ENCODE measurements at regions not wholly inside any gene's neighbourhood (a gene's known extent, or its start where the extent isn't known, plus 50 kb on each side); places are given as distances from the start of the nearest gene placed in this dataset.
"Not testable (repeated sequence)": the region's sequence is repeated elsewhere in the genome, so short reads cannot be mapped to it uniquely, and the experiment has no call there.

GRCh38 chr19:41495589-41495988 lies 52.6 kb downstream of the ERICH4 start:
- no peak for DNase-seq (ENCODE audit: low read depth)

GRCh38 chr19:41499899-41500298 lies 56.9 kb downstream of the ERICH4 start:
- no peak for DNase-seq (ENCODE audit: low read depth)

DNA sequence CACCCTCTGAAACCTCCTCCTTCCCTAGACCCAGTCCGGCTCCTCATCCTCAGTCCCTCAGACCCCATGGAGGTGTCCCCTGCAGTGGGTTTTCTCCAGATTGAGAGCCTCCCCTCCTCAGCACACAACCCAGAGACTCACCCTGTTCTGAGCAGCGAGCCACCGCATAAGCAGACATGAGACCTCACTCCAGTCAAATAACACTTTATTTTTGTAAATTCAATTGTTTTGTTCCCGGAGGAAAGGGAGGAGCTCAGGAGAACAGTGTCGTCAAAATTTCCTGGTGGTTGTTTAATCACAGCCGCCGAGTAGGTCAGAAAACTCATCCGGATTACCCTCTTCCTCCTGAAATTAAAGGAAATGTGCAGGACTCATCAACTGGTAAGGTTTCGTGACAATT lies 57.5 kb downstream of the ERICH4 start:
- DNase-seq (ENCODE audit: low read depth) = no peak

DNA sequence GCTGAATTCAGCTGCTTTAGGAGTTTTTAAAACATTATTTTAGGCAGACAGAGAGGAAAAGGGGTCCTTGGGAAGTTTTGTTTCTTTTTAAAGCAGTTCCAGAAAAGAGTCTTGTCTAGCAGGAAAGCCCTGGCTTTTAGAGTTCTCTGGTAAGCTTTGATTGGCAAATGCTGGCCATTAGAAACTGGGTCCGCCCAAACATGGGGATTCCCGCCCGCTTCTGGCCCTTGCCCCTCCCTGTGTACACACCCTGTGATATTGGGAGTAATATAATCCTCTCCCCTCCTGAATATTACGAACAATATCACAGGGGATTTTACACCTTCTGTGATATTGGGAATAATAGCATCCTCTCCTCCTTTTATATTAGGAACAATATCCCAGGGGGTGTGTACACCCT lies 58.9 kb downstream of the ERICH4 start:
- DNase-seq (ENCODE audit: low read depth) = no peak

GRCh38 chr19:41505105-41505504 lies 62.1 kb downstream of the ERICH4 start:
- no peak for DNase-seq (ENCODE audit: low read depth)

GRCh38 chr19:41510484-41510883 lies 65.5 kb upstream of the CEACAM21 start:
- DNase-seq (ENCODE audit: low read depth) = no peak

DNA sequence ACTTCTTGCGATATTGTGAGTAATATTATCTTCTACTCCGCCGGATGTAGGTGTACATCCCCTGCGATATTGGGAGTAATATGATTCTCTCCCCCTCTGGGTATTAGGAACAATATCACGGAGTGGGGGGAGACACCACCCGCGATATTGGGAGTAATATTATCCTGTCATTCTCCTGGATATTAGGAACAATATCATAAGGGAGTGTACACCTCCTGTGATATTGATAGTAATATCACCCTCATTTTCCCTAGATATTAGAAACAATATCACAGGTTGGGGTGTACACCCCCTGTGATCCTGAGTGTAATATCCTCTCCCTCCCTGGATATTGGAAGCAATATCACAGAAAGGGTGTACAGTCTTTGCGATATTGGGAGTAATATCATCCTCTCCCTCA lies 64.3 kb upstream of the CEACAM21 start:
- DNase-seq (ENCODE audit: low read depth) = no peak

DNA sequence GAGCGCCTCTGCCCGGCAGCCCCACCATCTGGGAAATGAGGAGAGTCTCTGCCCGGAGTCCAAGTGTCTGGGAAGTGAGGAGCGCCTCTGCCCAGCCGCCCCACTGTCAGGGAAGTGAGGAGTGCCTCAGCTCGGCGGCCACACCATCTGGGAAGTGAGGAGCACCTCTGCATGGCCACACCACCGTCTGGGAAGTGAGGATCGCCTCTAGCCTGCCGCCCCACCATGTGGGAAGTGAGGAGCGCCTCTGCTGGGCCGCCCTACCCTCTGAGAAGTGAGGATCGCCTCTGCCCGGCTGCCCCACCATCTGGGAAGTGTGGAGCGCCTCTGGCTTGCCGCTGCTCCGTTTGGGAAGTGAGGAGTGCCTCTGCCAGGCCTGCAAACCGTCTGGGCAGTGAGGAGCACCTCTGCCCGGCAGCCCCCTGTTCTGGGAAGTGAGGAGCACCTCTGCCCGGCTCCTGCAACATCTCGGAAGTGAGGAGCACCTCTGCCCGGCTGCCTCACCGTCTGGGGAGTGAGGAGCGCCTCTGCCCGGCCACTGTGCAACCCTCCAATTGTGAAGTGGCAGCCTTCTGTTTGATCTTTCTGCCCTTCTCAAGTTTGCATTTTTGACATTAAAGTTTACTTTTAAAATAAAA lies 60.8 kb upstream of the CEACAM21 start:
- DNase-seq (ENCODE audit: low read depth) = no peak

- DNase-seq (ENCODE audit: low read depth) = not testable (repeated sequence)
Measured at GRCh38 chr19:41516292-41517171, 59.4 kb upstream of the CEACAM21 start.

- no peak for DNase-seq (ENCODE audit: low read depth)
Measured at GRCh38 chr19:41518141-41518540, 57.8 kb upstream of the CEACAM21 start.

DNA sequence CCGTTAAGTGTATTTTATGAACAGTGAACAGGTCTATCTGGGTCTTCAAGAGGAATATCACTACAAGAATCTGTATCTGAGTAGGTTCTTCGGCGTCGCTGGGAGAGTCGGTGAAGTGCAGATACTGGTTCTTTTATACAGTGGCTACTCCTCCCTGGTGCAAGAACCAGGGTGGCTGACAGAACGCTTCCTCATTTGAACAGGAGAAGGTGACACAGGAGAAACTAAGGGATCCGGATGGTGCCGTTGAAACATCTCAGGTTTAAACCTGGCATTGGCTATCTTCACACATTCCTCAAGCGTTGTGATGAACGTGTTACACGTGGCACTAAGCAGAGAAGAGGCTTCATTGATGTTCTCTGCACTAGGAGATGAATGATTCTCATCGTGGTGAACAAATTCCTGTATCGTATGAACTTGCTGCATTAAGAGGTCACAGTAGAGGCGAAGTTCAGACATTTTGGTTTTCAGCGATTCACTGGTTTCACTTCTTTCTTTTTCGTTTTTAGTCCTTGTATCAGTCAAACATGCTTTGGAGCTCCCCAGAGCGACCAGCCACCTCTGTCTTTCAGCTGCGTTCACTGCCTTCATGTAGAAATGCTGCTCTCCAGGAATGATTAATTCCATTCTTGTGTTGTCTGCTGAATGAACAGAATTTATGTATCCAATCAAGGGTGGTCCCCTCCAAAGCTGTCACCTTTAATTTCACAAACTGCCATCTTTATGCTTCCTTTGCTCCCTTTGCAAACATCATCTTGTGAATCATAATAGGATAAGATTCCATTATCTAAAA lies 54.6 kb upstream of the CEACAM21 start:
- DNase-seq (ENCODE audit: low read depth) = not testable (repeated sequence)

DNA sequence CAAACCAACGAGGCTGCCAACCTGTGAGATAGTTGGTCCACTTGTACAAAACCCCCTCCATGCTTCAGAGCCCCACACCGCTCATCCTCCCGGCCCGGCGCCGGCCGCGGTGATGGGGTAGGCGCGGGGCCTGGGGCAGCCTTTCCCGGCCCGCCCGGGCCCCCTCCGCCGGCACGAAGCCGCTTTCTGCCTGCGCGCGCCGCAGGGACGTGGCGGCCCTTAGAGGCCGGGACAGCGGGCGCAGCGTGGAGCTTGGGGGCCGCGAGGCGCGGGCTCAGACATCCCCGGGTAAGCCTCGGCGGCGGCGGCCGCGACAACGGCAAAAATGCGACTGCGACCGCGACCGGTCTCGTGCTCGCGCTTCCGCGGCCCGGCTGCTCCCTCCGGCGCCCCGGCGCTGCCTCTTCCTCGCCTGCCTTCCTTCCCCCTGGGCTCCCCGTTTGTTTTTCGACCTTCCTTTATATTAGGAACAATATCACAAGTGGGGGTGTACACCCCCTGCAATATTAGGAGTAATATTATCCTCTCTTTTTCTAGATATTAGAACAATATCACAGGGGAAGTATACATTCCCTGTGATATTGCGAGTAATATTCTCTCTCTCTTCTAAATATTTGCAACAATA lies 53.9 kb upstream of the CEACAM21 start:
- DNase-seq (ENCODE audit: low read depth) = peak; percentile 14

DNA sequence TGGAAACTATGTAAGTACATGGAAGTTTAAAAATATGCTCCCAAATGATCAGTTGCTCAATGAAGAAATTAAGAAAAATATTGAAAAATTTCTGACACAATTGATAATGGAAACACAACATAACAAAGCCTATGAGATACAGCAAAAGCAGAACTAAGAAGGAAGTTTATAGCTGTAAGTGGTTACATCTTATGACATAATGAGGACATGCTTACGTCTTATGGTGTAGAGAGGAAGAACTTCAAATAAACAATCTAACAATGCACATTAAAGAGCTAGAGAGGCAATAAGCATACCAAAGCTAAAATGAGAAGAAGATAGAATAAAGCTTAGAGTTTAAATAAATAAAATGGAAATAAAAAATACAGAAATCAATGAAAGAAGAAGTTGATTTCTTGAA lies 50.0 kb upstream of the CEACAM21 start:
- no peak for DNase-seq (ENCODE audit: low read depth)

Data from stimulated activated CD4-positive, alpha-beta T cell treated with anti-CD3 and anti-CD28 coated beads, Interleukin-2, amount 100 ng/mL, for 4 hours (primary cell).